WERI-Rb-1 (cell line): ENCODE measurements at regions not wholly inside any gene's neighbourhood (a gene's known extent, or its start where the extent isn't known, plus 50 kb on each side); places are given as distances from the start of the nearest gene placed in this dataset.

ENCODE experiments used
- DNase-seq: peaks from one replicate; pipeline ENCODE4 v3.0.0-alpha.2; 2020
- H3K27ac ChIP-seq: fragments of 250-450 bp; sonication (Bioruptor Pico); 2 replicates; pipeline ENCODE4 v1.5.1; 2020; ENCODE audit warnings: mild to moderate bottlenecking, moderate library complexity
- H3K27me3 ChIP-seq: fragments of 250-450 bp; sonication (Bioruptor Pico); 2 replicates; pipeline ENCODE4 v1.5.1; 2021; ENCODE audit warnings: mild to moderate bottlenecking, low read depth, moderate library complexity; ENCODE audit not compliant: insufficient read depth, severe bottlenecking
- H3K36me3 ChIP-seq: fragments of 250-450 bp; sonication (Bioruptor Pico); 2 replicates; pipeline ENCODE4 v1.5.1; 2020; ENCODE audit warnings: mild to moderate bottlenecking, moderate library complexity
- H3K4me3 ChIP-seq: 2 replicates; pipeline ENCODE4 v1.5.1; 2011; ENCODE audit warnings: low read depth, mild to moderate bottlenecking, control low read depth, low read length
- H3K9me3 ChIP-seq: fragments of 250-450 bp; sonication (Bioruptor Pico); 2 replicates; pipeline ENCODE4 v1.5.1; 2021; ENCODE audit warnings: mild to moderate bottlenecking, moderate library complexity; ENCODE audit not compliant: severe bottlenecking
- CTCF ChIP-seq: IDR thresholded peaks from 2 replicates; pipeline ENCODE4 v1.5.1; 2011; ENCODE audit warnings: low read depth, mild to moderate bottlenecking, control low read depth, inconsistent platforms, low read length

DNA sequence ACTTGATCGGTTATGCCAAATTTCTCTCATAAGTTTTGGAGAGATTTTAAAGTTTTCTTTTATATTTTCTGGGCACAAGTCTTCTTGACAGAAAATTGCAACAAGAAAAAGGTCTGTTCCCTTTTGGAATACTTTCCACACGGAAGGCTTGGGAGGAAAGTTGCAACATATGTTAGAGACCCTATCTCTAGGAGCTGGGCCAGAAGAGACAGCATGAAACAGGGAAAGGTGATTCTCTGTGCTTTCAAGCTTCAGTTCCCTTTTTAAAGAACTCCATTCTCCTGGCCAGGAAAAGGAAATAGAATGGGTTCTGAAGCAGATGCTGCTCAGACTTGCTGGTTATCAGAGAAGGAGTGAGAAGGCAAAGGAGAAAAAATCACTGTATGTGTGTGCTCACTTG lies 368.3 kb downstream of the SPATA31D1 start:
- H3K4me3 ChIP-seq, result no peak overlapping the region
- no peak for TF ChIP-seq CTCF
- H3K27me3 ChIP-seq, result no peaks in the 10 kb centered on the region
- H3K36me3 ChIP-seq, result no peaks in the 10 kb centered on the region
- no peak for DNase-seq
- no peaks in the 10 kb centered on the region for H3K9me3 ChIP-seq
- no peak overlapping the region for H3K27ac ChIP-seq

GRCh38 chr9:82363198-82363597 lies 374.6 kb downstream of the SPATA31D1 start:
- Histone ChIP-seq H3K27ac (peak overlapping the region; percentile 15; the same call in 1 of the 2 replicates), H3K36me3 (no peaks in the 10 kb centered on the region), H3K4me3 (peak overlapping the region; percentile 18; the same call in 1 of the 2 replicates), H3K27me3 (no peaks in the 10 kb centered on the region), H3K9me3 (no peaks in the 10 kb centered on the region)
- DNase-seq, result peak; percentile 32
- no peak for TF ChIP-seq CTCF

DNA sequence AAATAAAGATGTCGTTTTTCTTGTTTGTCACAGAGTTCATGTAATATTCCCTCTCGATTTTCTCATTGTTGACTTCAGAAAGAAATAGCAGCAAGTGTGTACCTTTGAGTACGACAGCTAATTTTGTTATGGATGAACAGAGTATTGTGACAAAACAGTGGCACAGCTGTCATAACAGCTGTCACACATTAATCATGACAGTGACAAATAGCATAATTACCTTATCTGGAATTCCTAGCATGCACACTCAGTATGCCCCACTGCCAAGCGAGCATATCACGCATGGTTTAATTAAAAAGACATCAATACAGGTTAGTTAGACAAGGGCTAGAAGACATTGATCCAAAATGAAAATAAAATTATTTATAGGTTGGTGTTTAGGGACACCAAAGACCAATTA lies 375.1 kb downstream of the SPATA31D1 start:
- DNase-seq, result no peak

DNA sequence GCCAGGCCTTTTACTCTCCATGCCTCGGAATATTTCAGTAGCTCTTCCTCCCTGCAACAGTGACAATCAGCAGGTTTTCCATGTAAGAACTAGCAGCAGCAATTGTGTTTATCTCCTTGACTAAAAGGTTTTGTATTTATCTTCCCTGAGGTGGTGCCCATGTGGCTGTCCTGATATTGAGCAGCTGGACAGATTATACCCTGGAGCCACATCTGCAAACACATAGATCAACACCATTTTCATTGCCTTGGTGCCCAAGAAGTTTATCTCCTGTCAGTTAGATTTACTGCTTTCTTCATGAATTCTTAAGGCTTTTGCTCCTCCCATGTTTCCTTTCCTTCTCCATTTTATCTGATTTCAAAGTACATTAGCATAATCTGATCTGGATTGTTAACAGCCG lies 378.4 kb downstream of the SPATA31D1 start:
- Histone ChIP-seq H3K4me3 (no peak overlapping the region), H3K27ac (no peak overlapping the region), H3K9me3 (no peaks in the 10 kb centered on the region), H3K36me3 (no peaks in the 10 kb centered on the region), H3K27me3 (no peaks in the 10 kb centered on the region)
- no peak for TF ChIP-seq CTCF
- no peak for DNase-seq

More for the DNA sequence above, 375.1 kb downstream of the SPATA31D1 start:
- TF ChIP-seq CTCF, result no peak
- Histone ChIP-seq H3K4me3 (peak overlapping the region; percentile 18; the same call in 1 of the 2 replicates), H3K36me3 (no peaks in the 10 kb centered on the region), H3K27ac (no peak overlapping the region), H3K9me3 (no peaks in the 10 kb centered on the region), H3K27me3 (no peaks in the 10 kb centered on the region)

DNA sequence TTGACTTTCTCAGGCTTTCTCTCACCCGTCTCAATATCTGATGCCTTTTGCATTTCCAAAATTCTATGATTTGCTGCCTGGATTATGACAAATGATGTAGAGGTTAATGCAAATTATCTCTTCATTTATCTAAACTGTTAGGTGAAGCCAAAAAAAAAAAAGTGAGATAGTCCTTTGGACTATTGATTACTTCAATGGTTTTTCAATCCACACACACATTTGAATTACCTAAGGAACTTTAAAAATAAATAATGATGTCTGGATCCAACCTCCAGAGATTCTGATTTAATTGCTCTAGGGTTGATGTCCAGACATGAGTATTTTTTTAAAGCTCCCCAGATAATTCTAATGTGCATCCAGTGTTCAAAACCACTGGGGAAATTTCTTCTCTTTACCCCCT lies 379.4 kb downstream of the SPATA31D1 start:
- H3K9me3 ChIP-seq, result no peaks in the 10 kb centered on the region
- H3K4me3 ChIP-seq, result no peak overlapping the region
- no peak for DNase-seq
- no peaks in the 10 kb centered on the region for H3K36me3 ChIP-seq
- no peaks in the 10 kb centered on the region for H3K27me3 ChIP-seq
- no peak overlapping the region for H3K27ac ChIP-seq
- no peak for TF ChIP-seq CTCF

DNA sequence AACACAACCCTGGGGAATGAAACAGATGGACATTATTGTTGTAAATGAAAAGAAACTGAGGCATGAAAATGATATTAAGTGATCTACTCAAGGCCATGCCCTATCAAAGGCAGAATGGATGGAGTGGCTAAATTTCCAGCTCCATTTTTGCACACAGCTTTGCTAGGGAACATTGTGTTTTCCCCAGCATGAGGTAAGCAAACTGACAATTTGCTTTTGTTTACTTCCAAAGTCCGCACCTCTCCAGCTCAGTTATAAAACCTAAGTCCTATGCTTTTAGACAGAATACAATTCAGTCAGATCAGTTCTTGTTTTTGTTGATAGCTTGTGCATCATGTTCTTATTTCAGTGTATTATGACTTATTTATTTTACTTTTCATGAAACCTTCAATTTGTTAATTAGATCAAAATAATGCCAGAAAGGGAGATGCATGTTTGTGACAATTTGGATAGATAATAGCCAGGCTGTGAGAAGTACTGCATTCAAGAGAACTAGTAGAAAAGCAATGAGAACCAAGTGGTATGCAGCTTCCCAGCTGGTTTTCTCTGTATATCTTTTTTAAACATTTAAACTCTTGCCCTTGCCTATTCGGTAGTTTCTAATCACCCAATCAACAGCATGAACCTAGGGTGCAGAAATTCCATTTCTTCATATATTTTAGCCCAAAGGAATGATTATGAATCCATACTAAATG lies 380.8 kb downstream of the SPATA31D1 start:
- Histone ChIP-seq H3K27me3 (no peaks in the 10 kb centered on the region), H3K4me3 (no peak overlapping the region)
- no peak for TF ChIP-seq CTCF

More for the DNA sequence above, 380.8 kb downstream of the SPATA31D1 start:
- H3K9me3 ChIP-seq, result no peaks in the 10 kb centered on the region
- H3K27ac ChIP-seq, result no peak overlapping the region
- no peak for DNase-seq
- no peaks in the 10 kb centered on the region for H3K36me3 ChIP-seq
